GM21576 (cell line): ENCODE measurements at regions not wholly inside any gene's neighbourhood (a gene's known extent, or its start where the extent isn't known, plus 50 kb on each side); places are given as distances from the start of the nearest gene placed in this dataset.

Experiments used
- ATAC-seq: cut with Tn5 transposase; IDR thresholded peaks from one replicate; pipeline ENCODE4 v1.9.1; 2021; ENCODE audit warnings: mild to moderate bottlenecking, moderate library complexity; ENCODE audit not compliant: unreplicated experiment

DNA sequence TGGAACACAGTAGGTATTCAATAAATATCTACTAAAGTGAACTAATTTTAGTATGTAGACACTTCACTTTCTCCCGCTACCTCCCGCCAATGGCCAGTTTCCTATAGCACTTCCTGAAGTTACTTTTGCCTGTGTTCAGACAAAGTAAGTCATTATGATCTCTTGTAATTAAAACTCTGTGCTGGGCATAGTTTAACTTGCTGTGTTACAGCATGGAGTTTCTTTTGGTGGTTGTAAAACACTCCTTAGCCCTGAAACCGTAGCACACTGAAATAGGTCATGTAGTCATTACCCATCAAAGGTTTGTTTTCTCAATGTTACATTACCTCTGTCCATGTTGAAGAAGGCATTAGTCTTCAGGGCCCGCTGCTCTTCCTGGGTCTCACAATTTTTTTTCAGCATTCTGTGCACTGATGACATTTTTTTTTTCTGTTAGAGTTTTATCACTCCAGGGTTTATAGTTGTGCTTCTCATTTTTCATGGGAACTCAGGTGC lies 54.0 kb upstream of the CENPW start:
- no peak for ATAC-seq
